Hepatic stellate cell (primary cell): ENCODE measurements at regions not wholly inside any gene's neighbourhood (a gene's known extent, or its start where the extent isn't known, plus 50 kb on each side); places are given as distances from the start of the nearest gene placed in this dataset.

Experiments used
- DNase-seq: peaks from one replicate; pipeline ENCODE4 v3.0.0; 2011; ENCODE audit warnings: low spot score

DNA sequence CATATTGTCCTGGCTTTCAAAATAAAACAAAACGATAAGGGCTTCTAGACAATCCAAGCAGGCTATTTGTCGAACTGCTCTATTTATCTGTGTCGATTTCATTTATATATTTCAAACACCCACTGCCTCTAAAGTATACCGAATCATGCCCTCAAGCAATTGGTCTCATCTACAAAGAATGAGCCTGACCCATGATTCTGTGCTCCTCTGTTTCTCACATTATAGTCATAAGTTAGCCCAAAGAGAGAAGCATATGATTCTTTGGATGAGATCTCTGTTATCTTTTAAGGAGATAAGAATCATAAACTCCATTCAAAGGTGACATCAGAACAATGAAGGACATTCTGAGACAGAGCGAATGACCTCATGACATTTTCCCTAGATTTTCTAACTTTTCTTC, 191.1 kb downstream of the MAP2K6 start:
- no peak for DNase-seq

DNA sequence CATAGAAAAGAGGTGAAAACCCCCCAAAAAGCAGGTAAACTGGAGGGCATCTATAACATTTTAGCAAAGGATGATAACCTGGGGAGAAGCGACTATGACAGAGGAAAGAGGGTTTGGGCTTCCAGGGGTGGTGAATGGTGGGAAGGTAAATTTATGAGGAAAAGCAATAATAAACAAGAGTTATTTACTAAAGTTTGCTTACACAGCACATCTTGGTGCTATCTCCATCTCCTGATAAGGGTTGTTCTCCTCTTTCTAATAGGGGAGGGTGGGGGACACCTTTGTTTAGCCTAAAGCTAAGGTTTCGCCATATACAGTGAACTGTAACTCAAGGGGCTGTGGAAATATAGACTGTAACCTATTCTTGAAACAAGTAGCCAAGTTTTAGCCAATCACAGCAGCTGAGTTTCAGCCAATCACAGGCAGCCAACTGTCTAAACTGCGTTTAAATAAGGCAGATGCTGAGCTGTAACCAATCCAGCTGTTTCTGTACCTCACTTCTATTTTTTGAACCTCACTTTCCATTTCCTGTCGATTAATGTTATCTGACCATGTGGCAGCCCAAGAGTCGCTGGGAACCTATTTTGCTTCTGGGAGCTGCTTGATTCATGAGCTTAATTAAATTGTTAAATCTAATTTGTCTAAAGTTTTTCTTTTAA, 191.8 kb downstream of the MAP2K6 start:
- DNase-seq: no peak

DNA sequence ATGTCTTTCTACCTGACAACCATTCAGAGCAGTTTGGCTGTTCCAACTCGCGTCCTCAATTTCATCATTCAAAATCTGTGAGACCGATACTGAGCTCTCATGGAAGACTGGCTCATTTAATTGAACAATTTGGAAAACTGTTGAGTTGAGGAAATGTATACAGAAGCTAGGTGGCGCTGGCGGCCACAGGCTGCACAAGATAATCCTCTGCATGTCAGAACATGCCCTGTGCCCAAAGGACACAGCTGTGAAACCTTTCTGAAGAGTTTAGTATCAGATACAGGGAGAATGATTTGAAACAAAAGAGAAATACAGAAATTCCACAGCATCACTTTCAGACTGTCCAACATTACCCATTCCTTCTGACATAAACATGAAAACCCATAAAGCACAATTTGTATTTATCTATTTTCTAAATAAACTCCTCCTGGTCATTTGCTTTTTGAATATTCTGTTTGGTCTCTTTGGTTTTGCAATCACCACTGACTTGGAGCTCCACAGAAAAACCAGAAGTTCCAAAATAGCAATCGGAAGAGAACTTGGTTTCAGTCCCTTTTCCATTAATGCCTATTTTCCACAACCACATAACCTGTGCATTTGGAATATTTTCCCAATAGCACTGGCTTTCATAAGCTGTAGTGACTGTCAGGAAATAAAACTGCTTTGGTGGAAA, 192.8 kb downstream of the MAP2K6 start:
- peak; percentile 25 for DNase-seq

DNA sequence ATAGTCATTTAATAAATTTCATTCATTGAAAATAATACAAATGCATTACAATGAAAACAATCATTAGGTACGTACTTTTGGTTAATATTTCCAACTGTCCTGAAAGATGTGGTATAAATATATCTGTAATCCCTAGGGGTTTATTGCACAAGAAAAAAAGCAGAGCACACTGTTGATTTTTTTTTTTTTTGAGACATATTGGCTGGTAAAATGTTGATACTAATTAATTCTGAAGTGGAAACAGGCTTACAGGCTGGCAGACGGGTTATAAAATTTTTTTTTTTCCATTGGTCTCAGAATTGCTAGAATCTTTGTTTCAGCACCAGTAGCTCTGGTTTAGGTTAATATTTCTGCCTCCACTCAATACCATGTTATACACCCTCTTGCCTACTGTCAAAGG, 193.6 kb downstream of the MAP2K6 start:
- DNase-seq: no peak

DNA sequence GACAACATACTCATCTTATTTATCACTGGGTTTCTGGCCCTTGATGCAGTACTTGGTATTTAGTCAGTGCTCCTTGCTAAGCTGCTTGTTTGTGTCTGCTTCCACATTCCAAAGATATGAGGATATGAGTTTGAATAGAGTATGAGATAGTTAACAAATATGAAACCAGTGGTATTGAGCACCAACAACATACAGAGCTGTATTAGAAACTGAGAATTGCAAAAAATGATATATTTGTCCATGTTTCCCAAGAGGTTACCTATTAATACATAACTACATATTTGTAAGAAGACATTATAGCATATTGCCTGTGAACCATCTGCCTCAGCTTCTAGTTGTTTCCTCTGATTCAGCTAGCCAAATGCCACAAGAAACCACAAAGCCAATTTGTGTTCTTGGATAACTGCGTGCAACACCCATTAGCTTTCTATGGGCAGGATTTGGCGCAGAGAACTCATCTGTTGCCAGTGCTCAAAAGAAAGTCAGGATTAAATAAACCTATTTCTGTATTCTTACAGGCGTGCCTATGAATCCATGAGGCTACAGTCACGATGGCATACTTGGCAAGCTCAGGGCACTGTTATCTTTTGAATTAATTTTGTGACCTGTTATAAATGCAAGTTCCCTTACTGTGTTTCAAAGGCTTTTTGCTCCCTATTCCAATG, 194.4 kb downstream of the MAP2K6 start:
- peak; percentile 55 for DNase-seq

DNA sequence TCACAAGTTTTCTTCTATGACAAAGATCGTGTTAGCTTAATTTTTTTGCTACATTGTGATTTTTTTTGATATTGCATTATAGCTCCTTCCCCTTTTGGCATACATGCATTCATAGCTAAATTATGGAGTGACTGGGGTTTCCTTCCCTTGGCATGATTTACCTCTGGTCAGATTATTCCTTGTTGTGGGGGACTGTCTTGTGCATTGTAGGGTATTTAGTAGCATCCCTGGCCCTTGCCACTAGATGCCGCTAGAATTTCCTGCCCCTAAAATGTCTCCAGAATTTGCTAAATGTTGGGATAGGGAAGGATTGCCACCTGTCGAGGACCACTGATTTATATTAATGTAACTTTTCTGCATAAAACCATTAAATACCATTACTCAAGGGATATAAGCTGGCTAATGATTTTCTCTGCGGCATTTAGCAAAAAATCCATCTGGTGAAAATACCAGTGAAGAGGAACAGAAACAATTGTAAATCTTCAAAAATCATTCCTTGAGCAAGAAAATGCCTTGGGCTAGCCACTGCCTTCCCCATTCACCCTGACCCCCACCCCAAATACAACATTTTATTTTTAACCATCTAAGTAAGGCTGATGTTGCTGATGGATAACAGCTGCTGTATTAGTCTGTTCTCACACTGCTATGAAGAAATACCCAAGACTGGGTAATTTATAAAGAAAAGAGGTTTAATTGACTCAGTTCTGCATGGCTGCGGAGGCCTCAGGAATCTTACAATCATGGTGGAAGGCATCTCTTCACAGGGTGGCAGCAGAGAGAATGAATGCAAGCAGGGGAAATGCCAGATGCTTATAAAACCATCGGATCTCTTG, 195.2 kb downstream of the MAP2K6 start:
- DNase-seq: no peak

DNA sequence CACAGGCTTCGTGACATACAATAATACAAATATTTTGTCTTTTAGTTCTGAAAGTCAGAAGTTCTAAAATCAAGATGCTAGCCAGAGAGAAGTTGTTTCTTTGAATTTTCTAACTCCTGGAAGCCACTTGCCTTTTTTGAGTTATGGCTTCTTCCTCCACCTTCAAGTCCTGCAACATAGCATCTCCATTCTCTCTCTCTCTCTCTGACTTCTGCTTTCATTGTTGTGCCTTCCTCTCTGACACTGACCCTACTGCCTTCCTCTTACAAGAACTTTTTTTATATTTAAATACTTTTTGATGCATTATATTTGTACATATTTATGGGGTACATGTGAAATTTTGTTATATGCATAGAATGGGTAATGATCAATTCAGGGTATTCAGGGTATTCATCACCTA, 205.9 kb downstream of the MAP2K6 start:
- DNase-seq: no peak

DNA sequence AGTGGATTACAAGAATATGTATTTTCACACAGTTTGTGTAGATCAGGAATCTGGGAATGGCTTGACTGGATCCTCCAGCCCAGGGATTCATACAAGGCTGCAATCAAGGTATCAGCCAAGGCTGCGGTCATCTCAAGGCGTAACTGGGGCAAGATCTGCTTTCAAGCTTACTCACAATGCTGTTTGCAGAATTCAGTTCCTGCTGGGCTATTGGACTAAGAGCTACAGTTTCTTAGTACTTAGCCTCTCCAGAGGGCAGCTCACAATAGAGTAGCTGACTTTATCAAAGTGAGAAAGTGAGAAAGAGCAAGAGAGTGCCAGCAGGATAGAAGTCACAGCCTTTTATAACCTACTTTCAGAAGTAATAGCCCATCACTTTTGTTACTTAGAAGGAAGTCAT, 211.0 kb downstream of the MAP2K6 start:
- no peak for DNase-seq

DNA sequence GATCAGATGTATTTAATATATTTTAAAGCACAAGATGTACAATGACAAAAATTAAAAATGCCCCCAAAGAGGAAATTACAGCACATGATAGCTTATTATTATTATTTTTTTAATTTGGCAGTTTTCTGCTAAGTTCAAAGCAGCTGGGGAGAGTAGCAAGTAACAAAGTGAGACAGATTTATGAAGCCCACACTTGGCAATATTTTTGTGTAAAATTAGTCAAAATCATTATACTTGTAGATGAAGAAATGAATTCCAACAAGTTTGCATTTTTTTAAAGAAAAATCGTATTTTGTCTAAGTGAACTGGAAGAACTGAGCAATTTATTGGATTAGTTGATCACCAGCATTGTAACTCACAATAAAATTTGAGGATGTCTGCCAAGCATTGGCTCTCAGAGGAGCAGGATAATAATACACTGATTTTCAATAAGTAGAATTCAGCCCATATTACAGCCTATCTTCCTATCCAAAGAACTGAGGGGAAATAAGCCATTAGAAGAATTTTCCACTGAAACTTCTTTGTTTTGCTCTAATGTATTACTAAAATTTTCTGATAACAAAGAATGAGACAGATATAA, 215.6 kb downstream of the MAP2K6 start:
- no peak for DNase-seq

DNA sequence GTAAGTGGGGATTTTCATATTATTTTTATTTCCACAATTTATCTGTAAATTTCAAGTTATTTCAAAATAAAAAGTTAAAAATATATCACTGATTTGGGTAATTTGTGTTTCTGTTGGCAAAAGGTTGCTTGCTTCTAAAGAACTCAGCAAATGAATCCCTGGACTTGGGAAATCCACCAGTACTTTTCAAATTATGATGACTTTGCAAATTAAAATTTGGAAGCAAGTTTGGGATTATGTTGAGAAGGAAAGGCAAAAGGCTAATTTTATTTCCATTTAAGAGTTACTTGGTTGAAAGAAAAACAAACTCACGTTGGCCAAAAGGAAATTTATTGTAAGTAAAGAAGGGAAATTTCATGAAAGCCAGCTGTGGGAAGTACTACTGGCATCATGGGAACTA, 220.3 kb downstream of the MAP2K6 start:
- DNase-seq: no peak

DNA sequence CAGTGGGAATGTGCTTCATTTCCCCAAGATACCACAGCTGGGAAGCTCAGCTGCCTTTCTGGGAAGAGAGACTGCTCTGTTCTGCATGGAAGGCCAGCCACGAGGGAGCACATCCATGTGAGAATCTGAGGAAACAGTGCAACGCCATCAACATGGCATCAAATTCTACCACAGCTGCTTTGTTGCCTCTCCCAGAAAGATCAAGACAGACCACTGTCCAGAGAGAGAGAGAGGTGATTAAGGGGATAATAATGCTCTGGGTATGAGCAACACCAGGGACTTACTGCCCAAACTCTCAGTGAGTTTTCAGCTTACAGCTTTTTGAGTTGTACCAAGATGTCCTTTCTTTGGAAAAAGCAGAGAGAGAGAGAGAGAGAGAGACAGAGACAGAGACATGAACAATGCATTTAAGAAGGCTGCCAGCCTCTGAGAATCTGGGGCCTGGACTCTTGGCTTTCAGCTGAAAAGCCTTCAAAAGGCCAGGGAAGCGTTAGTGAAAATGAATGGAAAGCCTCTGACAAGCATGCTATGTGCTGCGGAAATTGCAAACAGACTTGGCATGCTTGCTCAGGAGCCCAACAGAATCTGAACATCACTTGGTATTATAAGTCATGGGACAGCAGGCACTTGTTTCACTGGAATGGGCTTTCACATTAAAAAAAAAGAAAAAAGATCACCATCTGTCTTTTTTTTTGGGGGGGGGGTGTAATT, 223.1 kb downstream of the MAP2K6 start:
- peak; percentile 13 for DNase-seq

DNA sequence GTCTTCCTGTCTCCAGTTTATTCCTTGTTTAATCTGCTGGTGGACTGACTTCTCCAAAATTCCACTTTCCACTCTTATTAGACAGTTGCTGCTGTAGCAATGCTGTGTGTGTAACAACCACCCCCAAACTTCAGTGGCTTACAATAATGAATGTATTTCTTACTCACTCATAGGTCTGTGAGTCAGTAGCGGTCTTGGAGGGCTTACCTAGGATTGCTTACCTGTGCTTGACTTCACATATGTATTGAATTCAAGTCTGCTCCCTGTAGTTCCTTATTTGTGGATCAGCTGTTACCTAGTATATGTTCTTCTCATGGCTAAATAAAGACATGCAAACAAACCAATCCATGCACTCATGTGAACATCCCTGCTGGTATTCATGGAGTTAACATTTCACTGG, 224.6 kb downstream of the MAP2K6 start:
- DNase-seq: no peak

DNA sequence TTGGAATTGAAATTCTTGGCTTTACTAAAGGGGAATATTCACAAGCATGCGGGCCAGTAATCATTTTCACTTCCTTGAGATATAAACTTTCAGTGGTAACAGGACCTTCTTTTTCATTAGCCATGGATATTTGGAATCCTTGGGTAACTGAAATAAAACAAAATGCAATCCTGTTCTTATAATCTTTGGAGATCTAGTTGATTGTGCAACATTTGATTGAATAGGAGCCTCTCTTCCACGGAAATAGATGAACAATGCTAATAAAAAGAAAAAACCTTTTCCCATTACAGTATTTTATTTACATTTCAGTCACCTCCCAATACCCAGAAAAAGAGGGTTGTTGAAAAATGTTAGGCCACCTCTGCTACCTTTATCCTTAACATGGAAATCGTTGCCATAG, 225.6 kb downstream of the MAP2K6 start:
- no peak for DNase-seq

DNA sequence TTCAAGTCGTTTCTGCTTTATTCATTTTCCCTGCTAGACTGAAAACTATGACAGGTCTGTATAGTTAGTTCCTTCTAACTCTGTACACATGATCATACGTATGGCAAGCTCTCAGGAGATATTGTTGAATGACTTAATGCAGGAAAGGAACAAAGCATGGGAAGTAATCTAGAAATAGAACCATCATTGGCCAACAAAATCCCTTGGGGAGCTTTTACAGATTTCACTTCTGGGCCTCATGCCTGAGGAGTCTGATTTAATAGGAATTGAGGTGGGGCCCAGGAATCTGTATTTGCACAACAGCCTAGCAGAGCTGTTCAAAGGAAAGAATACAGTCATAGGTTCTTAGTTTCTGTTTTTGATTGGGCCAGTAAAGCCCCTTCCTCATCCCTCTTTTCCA, 229.2 kb downstream of the MAP2K6 start:
- DNase-seq: no peak

DNA sequence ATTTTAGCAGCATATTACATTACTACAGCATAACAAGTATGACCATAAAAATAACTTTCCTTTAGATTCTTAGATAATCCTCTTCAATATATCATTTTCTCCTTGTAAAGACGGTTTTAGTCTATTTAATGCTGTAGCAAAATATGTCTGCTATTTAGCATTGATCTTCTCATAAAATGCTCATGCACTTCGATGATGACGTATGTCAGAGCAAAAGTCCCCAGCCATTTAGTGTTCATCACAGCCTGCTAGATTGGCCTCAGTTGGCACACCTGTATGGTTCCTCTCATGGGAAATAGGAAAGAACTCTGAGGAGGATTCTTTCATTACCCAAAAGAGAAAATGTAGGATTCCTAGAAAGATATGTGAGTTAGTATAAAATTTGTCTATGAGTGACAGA, 232.2 kb downstream of the MAP2K6 start:
- DNase-seq: no peak

DNA sequence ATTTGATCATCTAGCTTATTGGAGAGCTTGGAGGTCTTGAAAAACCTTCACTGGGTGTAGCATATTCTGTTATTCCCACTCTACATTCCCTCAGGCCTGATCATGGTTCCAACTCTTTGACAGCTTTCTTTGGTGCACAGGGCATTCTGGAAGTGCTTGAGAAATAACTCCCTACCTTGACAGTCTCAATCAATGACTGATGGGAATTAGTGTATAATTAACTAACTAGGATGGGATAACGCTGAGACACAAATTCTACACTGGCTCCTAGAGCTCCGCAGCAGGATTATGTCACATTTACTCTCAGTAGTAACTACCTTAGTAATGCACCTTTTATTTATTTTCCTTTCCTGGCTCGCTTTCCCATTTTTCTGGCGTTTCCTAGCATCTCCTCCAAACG, 236.4 kb downstream of the MAP2K6 start:
- no peak for DNase-seq

DNA sequence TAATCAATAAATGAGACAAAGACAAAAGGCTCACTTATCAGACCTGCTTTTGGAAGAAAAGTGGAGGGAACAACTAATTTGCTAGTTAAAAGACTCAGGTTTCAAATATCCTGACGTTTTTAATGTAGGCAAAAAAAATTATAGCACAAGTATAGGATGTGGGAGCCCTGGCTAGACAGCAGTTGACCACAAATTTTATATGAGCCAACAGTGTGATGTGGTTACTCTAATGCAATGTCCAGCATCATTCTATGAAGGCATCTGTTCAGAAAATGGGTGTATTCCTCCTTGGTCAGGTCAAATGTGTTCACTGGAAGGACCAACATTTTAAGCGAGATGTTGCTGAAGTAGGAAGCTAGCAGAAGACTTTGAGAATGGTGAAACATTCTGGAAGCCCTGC, 237.4 kb downstream of the MAP2K6 start:
- DNase-seq: no peak

DNA sequence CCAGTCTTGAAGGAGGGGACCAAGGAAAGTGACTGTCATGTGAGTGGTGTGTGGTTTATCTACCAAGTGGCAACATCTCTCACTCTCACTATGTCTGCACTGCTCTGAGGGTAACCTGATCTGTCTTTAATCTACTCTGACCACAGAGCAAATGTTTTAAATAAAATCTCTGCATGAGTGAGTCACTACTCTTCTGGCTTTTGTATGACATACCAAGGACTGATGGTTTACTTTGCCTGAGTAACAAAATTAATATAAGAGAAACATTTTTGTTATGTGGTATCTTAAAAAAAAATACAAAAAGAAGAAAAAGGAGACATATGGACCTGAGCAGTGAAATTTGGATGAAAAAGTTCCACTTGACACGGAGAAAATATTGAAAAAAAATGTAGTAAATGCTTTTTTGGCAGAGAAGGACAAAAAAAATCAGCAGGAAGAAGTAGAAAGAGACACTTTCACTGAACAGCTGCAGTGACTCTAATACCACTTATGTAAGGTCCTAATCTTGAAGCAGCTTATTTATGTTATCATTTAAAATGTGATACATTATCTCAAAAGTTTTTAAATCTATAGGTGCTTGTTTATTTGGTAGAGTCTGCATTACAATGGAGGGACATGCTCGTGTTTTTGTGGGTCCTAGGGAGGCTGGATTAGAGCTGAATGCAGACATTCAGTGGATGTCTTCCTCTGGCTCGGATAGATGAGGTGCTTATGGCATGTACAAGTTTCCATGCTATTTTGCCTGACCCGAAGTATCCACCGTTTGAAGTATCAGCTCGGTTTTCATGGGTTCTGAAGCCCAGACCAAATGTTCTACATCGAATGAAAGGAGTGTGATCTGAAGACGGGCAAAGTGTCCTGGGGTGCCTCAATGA, 240.7 kb downstream of the MAP2K6 start:
- DNase-seq: peak; percentile 63

DNA sequence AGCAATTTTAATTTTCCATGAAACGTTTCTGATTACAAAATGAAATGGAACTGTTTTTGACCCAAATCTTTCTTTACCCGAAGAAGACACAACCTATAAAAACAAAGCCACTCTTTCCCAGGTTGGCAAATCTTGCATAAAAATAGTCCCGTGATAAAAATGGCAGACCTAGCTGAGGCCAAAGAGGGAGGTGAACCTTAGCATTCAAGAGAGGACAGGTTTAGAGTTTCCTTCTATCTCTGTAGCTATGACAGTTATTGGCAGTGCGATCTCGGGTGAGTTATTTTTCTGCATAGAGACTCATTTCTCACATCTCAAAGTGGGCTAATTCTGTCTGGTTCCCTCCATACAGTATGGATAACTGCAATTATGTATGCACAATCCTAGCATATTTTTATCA, 241.4 kb downstream of the MAP2K6 start:
- DNase-seq: no peak

DNA sequence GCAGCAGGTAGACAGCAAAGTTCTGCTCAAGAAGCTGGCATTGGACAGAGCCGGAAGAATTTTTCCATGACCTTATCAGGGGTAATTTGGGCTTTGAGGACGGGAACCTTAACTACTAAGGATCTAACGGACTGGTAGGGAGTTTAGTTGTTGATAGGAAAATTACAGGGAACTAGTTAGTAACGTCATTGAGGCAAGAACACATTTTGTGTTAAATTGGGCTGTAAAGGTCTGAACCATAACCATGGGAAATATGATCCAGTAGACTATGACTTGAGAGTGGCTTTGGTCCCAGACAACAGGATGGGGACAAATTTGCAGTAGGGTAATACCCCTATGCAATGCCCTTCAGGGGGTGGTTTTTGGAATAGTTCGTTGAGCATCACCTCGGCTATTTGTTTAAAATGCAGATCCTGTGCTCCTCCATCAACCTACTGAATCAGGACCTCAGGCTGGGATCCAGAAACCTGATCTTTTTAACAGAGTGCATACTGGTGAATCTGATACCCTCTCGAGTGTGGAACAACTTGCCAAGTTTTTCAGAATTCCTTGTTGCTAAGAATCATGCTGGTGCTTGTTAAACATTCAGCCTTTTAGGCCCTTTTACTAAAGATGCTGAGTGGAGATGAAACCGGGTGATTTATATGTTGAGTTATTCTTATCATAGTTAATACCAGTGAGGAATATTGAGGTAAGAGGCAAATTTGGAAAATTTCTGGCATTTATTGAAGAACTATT, 255.1 kb downstream of the MAP2K6 start:
- DNase-seq: no peak
